Activated B cell treated with CpG ODN at 0.5 μM for 24 hours (primary cell): ENCODE measurements at regions not wholly inside any gene's neighbourhood (a gene's known extent, or its start where the extent isn't known, plus 50 kb on each side); places are given as distances from the start of the nearest gene placed in this dataset.

Experiments used
- ATAC-seq: fragments of 200-7000 bp; cut with Tn5 transposase; one replicate; pipeline ENCODE4 v1.10.0; 2021; ENCODE audit warnings: low read depth, mild to moderate bottlenecking, moderate library complexity
- CTCF ChIA-PET: fragments of 350-600 bp; sonication (Branson Sonifier 250); formaldehyde crosslinking; loops from one replicate; lab custom pipeline; 2021; ENCODE audit warnings: antibody characterized with exemption; lab: Charles Lee
- POLR2A ChIA-PET: fragments of 350-600 bp; sonication (Branson Sonifier 250); formaldehyde crosslinking; loops from one replicate; lab custom pipeline; 2021; ENCODE audit warnings: antibody characterized with exemption; lab: Charles Lee
- DNase-seq: peaks from one replicate; pipeline ENCODE4 v3.0.0; 2022
- H3K27ac Mint-ChIP-seq: one replicate; pipeline ENCODE4 v1.8.0; 2020; ENCODE audit warnings: mixed read lengths
- H3K27me3 Mint-ChIP-seq: one replicate; pipeline ENCODE4 v1.8.0; 2021; ENCODE audit warnings: mixed read lengths
- H3K36me3 Mint-ChIP-seq: one replicate; pipeline ENCODE4 v1.8.0; 2021; ENCODE audit warnings: low read depth, mixed read lengths
- H3K4me1 Mint-ChIP-seq: one replicate; pipeline ENCODE4 v1.8.0; 2021; ENCODE audit warnings: mixed read lengths
- H3K4me3 Mint-ChIP-seq: one replicate; pipeline ENCODE4 v1.8.0; 2020; ENCODE audit warnings: mild to moderate bottlenecking, mixed read lengths
- H3K9me3 Mint-ChIP-seq: one replicate; pipeline ENCODE4 v1.8.0; 2020; ENCODE audit warnings: mixed read lengths
- intact Hi-C: fragments of 100-400 bp; cut with micrococcal nuclease; formaldehyde crosslinking; loops from one replicate; pipeline ENCODE4 v1.15.1; 2024
- TF ChIP-seq, protein P1 (sequence below): fragments of 200-600 bp; IDR thresholded peaks from one replicate; pipeline ENCODE4 v1.8.0; 2022; ENCODE audit warnings: antibody characterized with exemption, mild to moderate bottlenecking

GRCh38 chr7:46411236-46411635, 490.2 kb upstream of the IGFBP3 start:
- ChIA-PET POLR2A (no interaction called here), CTCF (no interaction called here)
- Mint-ChIP-seq H3K27ac (no peak overlapping the region), H3K4me3 (no peak overlapping the region), H3K4me1 (no peaks in the 10 kb centered on the region), H3K9me3 (no peaks in the 10 kb centered on the region), H3K36me3 (no peaks in the 10 kb centered on the region), H3K27me3 (no peaks in the 10 kb centered on the region)
- DNase-seq, result no peak
- TF ChIP-seq, protein P1, sequence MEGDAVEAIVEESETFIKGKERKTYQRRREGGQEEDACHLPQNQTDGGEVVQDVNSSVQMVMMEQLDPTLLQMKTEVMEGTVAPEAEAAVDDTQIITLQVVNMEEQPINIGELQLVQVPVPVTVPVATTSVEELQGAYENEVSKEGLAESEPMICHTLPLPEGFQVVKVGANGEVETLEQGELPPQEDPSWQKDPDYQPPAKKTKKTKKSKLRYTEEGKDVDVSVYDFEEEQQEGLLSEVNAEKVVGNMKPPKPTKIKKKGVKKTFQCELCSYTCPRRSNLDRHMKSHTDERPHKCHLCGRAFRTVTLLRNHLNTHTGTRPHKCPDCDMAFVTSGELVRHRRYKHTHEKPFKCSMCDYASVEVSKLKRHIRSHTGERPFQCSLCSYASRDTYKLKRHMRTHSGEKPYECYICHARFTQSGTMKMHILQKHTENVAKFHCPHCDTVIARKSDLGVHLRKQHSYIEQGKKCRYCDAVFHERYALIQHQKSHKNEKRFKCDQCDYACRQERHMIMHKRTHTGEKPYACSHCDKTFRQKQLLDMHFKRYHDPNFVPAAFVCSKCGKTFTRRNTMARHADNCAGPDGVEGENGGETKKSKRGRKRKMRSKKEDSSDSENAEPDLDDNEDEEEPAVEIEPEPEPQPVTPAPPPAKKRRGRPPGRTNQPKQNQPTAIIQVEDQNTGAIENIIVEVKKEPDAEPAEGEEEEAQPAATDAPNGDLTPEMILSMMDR, result no peak
- intact Hi-C loops, result no loop called here
- ATAC-seq, result no peak

DNA sequence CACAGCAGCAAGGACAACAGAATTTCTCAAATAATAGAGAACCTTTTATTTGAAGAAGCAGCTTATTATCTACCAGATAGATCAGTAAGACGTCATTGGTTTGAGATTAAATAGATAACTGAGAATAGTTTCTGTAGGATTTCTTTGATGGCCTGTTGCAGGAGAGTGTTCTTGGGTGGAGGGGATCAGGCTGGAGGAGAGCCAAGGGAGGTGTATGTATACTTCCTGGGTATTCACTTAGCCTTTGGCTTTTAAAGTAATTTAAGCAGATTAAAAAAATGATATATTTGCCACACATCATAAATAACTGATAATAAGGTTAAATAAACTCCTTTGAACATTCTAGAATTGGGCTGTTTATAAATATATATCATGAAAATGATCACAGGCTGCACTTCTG, 486.1 kb upstream of the IGFBP3 start:
- intact Hi-C loops, result no loop called here
- Mint-ChIP-seq H3K27me3 (no peaks in the 10 kb centered on the region), H3K4me3 (no peak overlapping the region), H3K36me3 (no peaks in the 10 kb centered on the region), H3K4me1 (no peaks in the 10 kb centered on the region), H3K27ac (no peak overlapping the region), H3K9me3 (no peaks in the 10 kb centered on the region)
- POLR2A ChIA-PET, result no interaction called here
- CTCF ChIA-PET, result no interaction called here
- DNase-seq (no peak), ATAC-seq (no peak)
- TF ChIP-seq, protein P1, result no peak

GRCh38 chr7:46397591-46397990, 476.5 kb upstream of the IGFBP3 start:
- DNase-seq, result no peak
- CTCF ChIA-PET, result no interaction called here
- no peak for ATAC-seq
- intact Hi-C loops, result no loop called here
- TF ChIP-seq, protein P1, result no peak
- H3K4me1 Mint-ChIP-seq, result no peaks in the 10 kb centered on the region
- H3K27ac Mint-ChIP-seq, result no peak overlapping the region
- no peaks in the 10 kb centered on the region for H3K27me3 Mint-ChIP-seq
- POLR2A ChIA-PET, result no interaction called here
- no peaks in the 10 kb centered on the region for H3K36me3 Mint-ChIP-seq
- no peak overlapping the region for H3K4me3 Mint-ChIP-seq
- peaks cover 5% of the 10 kb centered on the region for H3K9me3 Mint-ChIP-seq

DNA sequence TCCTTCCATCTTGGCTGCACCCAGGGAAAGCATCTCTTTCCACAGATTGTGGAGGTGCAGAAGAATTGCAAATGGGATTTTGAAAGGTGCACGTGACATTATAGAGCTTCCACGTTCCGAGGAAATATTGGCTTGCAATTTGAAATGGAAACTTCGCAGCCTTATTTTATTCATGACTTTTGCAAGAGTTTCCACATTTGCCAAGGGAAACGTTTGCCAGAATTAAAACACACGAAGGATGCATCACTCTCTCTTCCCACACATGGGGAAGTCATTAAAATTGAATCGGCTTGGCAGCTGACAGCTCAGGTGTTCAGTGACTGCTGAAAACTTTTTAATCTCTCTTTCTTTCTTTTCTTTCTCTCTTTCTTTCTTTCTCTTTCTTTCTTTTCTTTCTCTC, 475.4 kb upstream of the IGFBP3 start:
- ATAC-seq (no peak), DNase-seq (no peak)
- Mint-ChIP-seq H3K36me3 (no peaks in the 10 kb centered on the region), H3K27me3 (no peaks in the 10 kb centered on the region), H3K4me3 (no peak overlapping the region), H3K9me3 (peaks cover 2% of the 10 kb centered on the region), H3K4me1 (no peaks in the 10 kb centered on the region), H3K27ac (no peak overlapping the region)
- ChIA-PET CTCF (no interaction called here), POLR2A (no interaction called here)
- intact Hi-C loops, result no loop called here
- TF ChIP-seq, protein P1, result no peak

GRCh38 chr7:46393142-46393541, 472.1 kb upstream of the IGFBP3 start:
- Mint-ChIP-seq H3K4me1 (no peaks in the 10 kb centered on the region), H3K27me3 (no peaks in the 10 kb centered on the region), H3K27ac (no peak overlapping the region), H3K4me3 (no peak overlapping the region), H3K9me3 (no peaks in the 10 kb centered on the region), H3K36me3 (no peaks in the 10 kb centered on the region)
- intact Hi-C loops, result no loop called here
- no peak for ATAC-seq
- ChIA-PET POLR2A (no interaction called here), CTCF (no interaction called here)
- DNase-seq, result no peak
- TF ChIP-seq, protein P1, result no peak
